ENCODE measurements at regions not wholly inside any gene's neighbourhood (a gene's known extent, or its start where the extent isn't known, plus 50 kb on each side); places are given as distances from the start of the nearest gene placed in this dataset.

DNA sequence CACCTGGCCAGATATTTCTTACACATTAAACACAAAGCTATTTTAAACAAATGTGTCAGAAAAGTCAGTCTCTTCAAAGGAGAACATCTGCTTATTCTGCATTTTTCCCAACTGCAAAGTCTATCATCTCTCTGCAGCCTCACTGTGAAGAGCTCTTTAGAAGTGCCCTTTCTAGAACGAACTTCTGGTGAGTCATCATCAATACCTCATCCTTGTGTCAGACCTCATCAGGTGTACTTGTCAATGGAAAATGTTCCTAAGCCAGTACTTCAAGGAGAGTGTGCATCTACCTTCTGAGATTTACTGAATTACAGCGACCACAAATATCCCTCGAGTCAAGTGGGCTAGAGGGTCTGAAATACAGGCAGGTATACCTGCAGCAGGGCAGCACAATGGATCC lies 457.3 kb downstream of the LRIG3 start:
- H3K36me3 ChIP-seq: no peaks in the 10 kb centered on the region
- no peak overlapping the region for H3K4me3 ChIP-seq
- H3K27me3 ChIP-seq: no peaks in the 10 kb centered on the region
- H3K4me1 ChIP-seq: no peaks in the 10 kb centered on the region
- TF ChIP-seq, protein P1, sequence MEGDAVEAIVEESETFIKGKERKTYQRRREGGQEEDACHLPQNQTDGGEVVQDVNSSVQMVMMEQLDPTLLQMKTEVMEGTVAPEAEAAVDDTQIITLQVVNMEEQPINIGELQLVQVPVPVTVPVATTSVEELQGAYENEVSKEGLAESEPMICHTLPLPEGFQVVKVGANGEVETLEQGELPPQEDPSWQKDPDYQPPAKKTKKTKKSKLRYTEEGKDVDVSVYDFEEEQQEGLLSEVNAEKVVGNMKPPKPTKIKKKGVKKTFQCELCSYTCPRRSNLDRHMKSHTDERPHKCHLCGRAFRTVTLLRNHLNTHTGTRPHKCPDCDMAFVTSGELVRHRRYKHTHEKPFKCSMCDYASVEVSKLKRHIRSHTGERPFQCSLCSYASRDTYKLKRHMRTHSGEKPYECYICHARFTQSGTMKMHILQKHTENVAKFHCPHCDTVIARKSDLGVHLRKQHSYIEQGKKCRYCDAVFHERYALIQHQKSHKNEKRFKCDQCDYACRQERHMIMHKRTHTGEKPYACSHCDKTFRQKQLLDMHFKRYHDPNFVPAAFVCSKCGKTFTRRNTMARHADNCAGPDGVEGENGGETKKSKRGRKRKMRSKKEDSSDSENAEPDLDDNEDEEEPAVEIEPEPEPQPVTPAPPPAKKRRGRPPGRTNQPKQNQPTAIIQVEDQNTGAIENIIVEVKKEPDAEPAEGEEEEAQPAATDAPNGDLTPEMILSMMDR (IDR thresholded peaks at IDR 0.05): no peak
- DNase-seq (ENCODE audit: low spot score): no peak
- no peak overlapping the region for H3K27ac ChIP-seq
- H3K9me3 ChIP-seq: peaks cover 0 to 9% of the 10 kb centered on the region in 2 donors

DNA sequence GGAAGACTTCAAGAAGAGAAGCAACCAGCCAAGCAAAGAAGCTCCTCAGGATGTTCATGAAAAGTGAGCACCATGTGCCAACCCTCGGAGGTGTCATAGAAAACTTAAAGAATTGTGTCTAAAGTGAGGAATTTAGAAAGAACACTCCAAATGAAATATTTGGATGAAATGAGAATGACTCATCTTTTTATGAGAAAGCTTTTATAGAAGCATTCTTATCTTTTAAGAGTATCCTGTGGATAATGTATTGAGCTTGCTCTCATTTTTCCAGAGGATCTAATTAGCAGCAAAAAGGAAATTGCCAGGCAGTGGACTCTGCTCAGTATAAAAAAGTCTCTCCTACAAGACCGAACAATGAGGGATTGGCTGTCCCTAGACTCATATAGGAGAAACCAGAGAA lies 454.9 kb downstream of the LRIG3 start:
- Histone ChIP-seq H3K9me3 (peaks cover 0 to 9% of the 10 kb centered on the region in 2 donors), H3K36me3 (no peaks in the 10 kb centered on the region), H3K4me3 (no peak overlapping the region), H3K4me1 (no peaks in the 10 kb centered on the region), H3K27ac (no peak overlapping the region), H3K27me3 (no peaks in the 10 kb centered on the region)
- DNase-seq (ENCODE audit: low spot score): no peak
- TF ChIP-seq, protein P1 (IDR thresholded peaks at IDR 0.05): no peak

DNA sequence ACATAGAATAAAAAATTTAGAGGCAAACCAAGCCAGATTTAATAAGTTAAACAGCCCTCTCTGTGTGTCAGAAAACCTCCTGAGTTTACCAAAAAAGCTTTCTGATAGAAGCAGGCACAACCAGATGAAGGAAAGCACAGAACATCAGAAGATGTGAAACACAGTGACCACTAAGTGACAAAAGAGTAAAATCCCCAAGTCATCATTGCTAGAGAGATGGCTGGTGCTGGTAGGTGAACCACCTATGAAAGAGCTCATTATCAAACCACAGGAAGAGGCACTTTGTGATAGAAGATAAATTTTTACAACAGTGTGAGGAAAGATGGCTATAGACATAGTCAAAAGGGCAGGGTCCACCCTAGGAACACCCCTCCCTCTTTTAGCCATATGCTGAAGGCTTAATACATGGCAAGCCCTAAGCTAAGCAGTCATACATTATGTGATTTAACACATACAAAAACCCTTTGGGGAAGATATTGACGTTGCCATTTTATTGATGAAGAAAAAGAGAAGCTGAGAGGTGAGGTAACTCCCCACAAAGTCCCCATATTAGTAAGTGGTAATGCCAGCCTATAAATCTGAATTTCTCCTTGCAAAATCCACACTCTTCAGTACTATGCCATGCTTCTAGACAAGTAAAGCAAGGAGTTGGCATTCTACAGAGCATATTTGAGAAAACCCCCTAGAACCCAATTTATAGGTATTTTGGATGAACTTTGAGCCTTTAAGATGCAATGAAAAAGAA lies 449.9 kb downstream of the LRIG3 start:
- no peaks in the 10 kb centered on the region for H3K4me1 ChIP-seq
- H3K27ac ChIP-seq: no peak overlapping the region
- no peak for DNase-seq (ENCODE audit: low spot score)
- H3K27me3 ChIP-seq: no peaks in the 10 kb centered on the region
- peaks cover 0 to 9% of the 10 kb centered on the region in 2 donors for H3K9me3 ChIP-seq
- TF ChIP-seq, protein P1 (IDR thresholded peaks at IDR 0.05): no peak
- no peak overlapping the region for H3K4me3 ChIP-seq
- no peaks in the 10 kb centered on the region for H3K36me3 ChIP-seq

DNA sequence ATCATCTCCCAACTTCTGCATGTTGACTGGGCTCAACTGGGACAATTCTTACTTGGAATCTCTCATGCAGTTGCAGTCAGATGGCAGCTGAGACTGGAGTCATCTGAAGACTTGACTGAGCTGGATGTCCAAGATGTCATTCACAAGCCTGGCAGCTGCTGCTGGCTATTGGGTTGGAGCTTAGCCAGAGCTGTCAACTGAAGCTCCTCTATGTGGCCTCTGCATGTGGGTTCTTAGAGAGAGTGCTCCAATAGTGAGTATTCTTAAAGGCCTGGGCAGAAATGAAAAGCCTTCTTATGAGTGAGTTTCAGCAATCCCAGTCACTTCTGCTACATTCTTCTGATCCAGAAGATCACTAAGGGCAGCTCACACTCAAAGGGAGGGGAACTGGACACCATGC lies 440.9 kb downstream of the LRIG3 start:
- Histone ChIP-seq H3K4me1 (no peaks in the 10 kb centered on the region), H3K9me3 (no peaks in the 10 kb centered on the region), H3K27ac (no peak overlapping the region), H3K4me3 (no peak overlapping the region), H3K36me3 (no peaks in the 10 kb centered on the region), H3K27me3 (no peaks in the 10 kb centered on the region)
- no peak for DNase-seq (ENCODE audit: low spot score)
- TF ChIP-seq, protein P1 (IDR thresholded peaks at IDR 0.05): no peak

DNA sequence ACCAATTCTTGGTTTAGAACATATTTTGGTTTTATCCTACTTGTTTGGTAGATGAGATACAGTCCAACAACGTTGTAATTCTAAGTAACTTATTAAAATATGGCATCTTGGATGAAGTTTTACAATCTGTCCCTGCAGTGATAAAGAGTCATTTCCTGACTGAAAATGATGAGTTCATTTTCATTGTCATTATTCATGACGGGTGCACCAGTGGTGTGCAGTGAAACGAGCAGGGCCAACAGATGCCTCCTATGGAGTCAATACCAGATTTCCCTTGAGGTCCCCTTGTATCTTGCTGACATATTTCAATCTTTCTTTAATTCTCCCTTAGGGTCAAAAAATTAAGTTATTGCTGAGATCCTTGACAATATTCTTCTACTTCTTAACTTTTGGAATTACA lies 438.5 kb downstream of the LRIG3 start:
- H3K27me3 ChIP-seq: no peaks in the 10 kb centered on the region
- no peaks in the 10 kb centered on the region for H3K9me3 ChIP-seq
- H3K27ac ChIP-seq: no peak overlapping the region
- H3K36me3 ChIP-seq: no peaks in the 10 kb centered on the region
- no peaks in the 10 kb centered on the region for H3K4me1 ChIP-seq
- no peak for DNase-seq (ENCODE audit: low spot score)
- H3K4me3 ChIP-seq: no peak overlapping the region
- TF ChIP-seq, protein P1 (IDR thresholded peaks at IDR 0.05): no peak

DNA sequence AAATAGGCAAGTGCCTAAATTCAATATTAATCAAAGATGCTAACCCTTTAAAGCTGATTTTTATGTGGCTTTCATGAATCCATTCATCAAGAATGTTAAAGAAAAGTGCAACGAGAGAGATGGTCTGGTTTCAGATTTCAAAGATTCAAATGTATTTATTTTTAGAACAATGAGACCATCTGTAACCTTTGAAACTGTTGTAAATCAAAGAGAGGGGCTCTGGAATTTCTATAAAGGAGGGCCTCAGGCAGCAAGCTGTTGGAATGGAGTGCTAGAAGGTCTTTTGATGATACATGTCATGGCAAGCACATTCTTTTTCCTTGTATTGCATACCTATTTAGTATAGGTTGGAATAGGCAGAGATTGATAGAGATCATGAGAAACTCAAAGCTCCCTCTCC lies 433.0 kb downstream of the LRIG3 start:
- no peak for DNase-seq (ENCODE audit: low spot score)
- TF ChIP-seq, protein P1 (IDR thresholded peaks at IDR 0.05): no peak
- H3K36me3 ChIP-seq: no peaks in the 10 kb centered on the region
- no peaks in the 10 kb centered on the region for H3K4me1 ChIP-seq
- H3K27me3 ChIP-seq: no peaks in the 10 kb centered on the region
- no peak overlapping the region for H3K27ac ChIP-seq
- no peak overlapping the region for H3K4me3 ChIP-seq
- no peaks in the 10 kb centered on the region for H3K9me3 ChIP-seq
